Cerebellar cortex (tissue), 1 donor: ENCODE measurements at regions not wholly inside any gene's neighbourhood (a gene's known extent, or its start where the extent isn't known, plus 50 kb on each side); places are given as distances from the start of the nearest gene placed in this dataset.

Experiments
- DNase-seq: peaks from one replicate; pipeline ENCODE4 v3.0.0-alpha.2; 2015; ENCODE audit warnings: low spot score

DNA sequence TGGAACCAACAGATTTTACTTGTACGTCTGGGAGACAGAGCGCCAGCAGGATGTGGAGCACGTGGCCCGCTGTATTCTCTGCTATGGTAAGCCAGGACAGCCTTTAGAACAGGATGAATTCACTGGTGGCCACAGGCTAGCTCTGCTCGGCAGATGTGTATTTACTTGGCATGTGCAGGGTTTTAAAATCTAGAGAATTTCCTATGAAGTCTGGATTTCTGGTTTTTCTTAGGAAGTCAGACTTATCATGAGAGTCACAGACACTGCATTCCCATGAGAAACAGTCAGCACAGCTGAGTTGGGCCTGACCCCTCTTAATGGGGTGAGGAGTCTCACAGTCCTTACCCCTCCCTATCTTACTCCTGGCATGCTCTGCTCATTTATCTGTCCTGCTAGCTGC is 84.6 kb upstream of the COL6A5 start:
- no peak for DNase-seq

DNA sequence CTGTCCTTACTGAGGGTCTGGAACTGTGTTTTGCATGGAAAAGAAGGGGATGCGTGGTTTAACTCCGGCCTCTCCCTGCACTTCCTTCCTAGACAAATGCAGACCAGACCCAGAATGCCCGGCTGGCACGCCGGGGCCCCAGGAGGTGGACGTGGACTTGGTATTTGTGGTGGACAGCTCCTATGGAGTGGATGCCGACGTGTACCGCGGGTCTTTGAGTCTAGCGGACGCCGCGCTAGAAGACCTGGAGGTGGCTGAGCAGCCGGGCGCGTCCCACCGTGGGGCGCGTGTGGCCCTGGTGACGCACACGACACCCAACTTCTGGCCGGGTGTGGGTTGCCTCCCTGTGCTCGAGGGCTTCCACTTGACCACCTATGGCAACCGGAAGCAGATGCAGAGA is 81.8 kb upstream of the COL6A5 start:
- no peak for DNase-seq

DNA sequence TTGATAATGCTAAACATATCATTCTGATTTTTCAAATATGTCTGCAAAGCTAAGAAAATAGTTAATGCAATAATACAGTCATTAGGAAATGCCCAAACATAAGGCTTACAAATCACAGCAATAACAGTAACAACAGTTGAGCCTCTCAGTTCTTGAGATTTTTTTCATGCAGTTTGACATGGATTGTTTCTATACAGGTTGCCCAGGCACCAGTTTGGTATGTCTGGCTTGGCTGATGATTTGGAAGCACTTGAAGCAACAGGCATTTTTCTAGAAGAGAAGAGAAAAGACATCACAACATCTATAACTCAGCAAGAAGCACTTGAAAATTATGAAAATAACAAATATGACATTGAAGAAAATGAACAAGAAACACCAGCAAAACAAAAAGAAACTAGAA is 78.7 kb upstream of the COL6A5 start:
- DNase-seq = no peak

DNA sequence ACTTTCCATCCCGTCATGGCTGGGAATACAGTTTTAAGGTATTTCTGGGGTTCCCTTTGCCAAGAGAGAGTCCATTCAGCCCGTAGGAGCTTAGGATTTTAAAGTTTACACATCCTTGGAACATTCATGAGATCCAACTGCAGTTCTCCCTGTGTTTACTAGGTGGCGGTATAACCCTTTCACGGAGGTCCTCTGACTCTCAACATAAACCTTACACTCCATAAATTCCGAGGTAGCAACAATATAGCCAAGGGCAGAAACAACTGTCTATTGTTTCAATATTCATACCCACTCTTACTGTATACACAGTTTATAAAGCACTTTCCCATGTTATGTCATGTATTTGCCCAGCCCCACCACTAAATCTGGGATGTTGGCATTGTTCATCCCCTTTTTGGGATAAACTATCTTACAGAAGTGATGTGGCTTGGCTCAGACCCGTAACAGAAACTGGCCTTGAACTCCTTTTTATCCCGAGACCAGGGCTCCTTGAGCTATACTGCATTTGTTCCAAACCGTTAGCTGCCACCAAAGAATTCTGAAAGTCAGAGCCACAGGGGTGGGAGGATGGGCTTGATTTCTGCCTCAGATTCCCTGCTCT is 69.2 kb upstream of the COL6A5 start:
- peak; percentile 25 for DNase-seq

DNA sequence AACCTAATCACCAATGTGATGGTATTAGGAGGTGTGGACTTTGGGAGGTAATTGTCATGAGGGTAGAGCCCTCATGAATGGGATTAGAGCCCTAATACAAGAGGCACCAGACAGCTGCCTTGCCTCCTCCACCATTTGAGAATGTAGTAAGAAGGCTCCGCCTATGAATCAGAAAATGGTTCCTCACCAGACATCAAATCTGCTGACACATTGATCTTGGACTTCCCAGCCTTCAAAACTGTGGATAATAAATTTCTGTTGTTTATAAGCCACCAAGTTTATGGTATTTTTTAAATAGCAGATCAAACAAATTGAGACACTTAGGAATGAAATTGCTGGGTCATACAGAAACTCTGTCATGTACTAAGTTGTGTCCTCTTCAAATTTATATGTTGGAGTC is 56.8 kb upstream of the COL6A5 start:
- DNase-seq = no peak

DNA sequence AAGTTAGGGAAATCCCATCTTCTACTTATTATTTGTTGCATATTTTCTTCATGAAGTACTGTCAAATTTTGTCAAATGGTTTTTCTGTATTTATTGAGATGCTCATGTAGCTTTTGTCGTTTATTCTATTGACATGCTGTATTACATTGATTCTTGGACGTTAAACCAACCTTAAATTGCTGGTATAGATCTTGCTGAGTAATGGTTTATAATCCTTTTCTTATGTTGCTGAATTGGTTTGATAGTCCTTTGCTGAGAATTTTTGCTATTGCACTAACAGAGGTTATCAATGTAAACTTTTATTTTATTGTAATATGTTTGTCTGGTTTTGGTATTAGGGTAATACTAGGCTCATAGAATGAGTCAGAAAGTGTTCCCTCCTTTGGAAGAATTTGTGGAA is 54.3 kb upstream of the COL6A5 start:
- DNase-seq = no peak

DNA sequence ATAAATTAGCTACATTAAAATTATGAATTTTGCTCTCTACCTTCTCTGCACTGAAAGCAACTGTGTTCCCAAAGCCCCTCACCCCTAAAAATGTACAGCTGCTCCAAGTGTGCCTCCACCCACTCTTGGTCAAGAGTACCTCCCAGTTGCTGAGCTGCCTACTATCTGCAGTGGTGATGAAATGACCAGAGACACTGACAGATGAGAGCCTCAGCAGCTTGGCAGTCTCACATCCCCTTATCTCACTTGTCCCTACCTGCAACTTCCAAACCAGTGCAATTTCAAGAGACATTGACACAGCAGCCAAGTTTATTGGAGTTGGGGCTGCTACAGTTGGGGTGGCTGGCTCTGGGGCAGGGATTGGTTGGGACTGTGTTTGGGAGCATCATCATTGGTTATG is 52.2 kb upstream of the COL6A5 start:
- DNase-seq = no peak
